GM23338 (cell line): ENCODE measurements at regions not wholly inside any gene's neighbourhood (a gene's known extent, or its start where the extent isn't known, plus 50 kb on each side); places are given as distances from the start of the nearest gene placed in this dataset.
"Not testable (repeated sequence)": the region's sequence is repeated elsewhere in the genome, so short reads cannot be mapped to it uniquely, and the experiment has no call there.

Experiments used
- CREB1 ChIP-seq: fragments of 250-450 bp; sonication (Bioruptor Pico); IDR thresholded peaks from 2 replicates; pipeline ENCODE4 v1.5.0; 2020; ENCODE audit warnings: low read depth, mild to moderate bottlenecking, moderate library complexity
- ETS1 ChIP-seq: IDR thresholded peaks from 2 replicates; pipeline ENCODE4 v1.6.1; 2016; ENCODE audit warnings: antibody characterized with exemption
- EZH2 ChIP-seq: fragments of 200-600 bp; sonication (generic); IDR thresholded peaks from one replicate; pipeline ENCODE4 v1.8.0; 2017; ENCODE audit warnings: antibody characterized with exemption, mild to moderate bottlenecking, low read depth; ENCODE audit not compliant: unreplicated experiment
- POLR2AphosphoS5 ChIP-seq: IDR thresholded peaks from 2 replicates; pipeline ENCODE4 v1.6.1; 2016; ENCODE audit warnings: antibody characterized with exemption, low read depth

DNA sequence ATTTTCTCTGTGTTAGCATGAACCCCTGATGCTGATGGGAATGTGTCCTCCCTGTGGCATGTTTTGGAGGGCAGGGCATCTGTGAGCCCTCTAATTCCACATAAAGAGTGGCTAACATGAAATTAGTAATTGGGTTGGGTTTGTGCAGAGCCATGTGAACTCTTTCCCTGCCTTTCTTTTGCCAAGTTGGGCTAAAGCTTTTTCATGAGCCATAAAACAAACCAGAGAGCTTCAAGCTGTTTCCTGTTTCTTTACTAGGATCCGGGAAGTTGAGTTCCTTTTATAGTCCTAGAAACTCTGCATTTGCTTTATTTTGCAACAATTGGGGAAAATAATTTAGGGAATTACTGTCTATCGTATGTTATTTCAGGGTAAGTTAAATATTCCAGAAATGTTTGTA is 247.1 kb downstream of the RTP5 start:
- not testable (repeated sequence) for TF ChIP-seq POLR2AphosphoS5; CREB1 (CRISPR knock-in tag); EZH2; ETS1
